ENCODE measurements at regions not wholly inside any gene's neighbourhood (a gene's known extent, or its start where the extent isn't known, plus 50 kb on each side); places are given as distances from the start of the nearest gene placed in this dataset.

DNA sequence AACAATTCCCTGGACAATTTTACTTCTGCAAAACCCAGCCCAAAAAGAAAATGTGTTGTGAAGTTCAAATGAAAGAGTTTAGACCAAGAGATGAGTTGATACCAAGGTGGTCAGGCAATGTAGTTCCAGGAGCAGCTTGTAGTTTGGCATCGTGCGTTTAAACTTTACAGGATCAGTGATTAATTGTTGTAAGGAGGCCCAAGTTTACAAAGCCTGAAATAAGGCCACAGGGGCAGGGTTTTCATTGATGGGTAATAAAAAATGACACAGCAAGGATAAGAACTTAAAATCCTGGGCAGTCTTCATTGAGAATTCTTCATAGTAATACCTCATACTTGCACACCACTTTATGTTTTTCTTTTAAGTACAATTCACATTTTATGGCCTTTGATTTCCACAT is 463.9 kb upstream of the HNRNPA3 start:
- no peaks in the 10 kb centered on the region for H3K9me3 ChIP-seq (replicated peaks)
- H3K36me3 ChIP-seq = no peaks in the 10 kb centered on the region
- H3K4me1 ChIP-seq (replicated peaks) = no peaks in the 10 kb centered on the region
- no peak overlapping the region for H3K27ac ChIP-seq
- no peak overlapping the region for H3K4me3 ChIP-seq
- DNase-seq (ENCODE audit: low read depth in 1 of 2, low spot score in 2 of 2) = no peak
- peaks cover 6% of the 10 kb centered on the region for H3K27me3 ChIP-seq (replicated peaks)

DNA sequence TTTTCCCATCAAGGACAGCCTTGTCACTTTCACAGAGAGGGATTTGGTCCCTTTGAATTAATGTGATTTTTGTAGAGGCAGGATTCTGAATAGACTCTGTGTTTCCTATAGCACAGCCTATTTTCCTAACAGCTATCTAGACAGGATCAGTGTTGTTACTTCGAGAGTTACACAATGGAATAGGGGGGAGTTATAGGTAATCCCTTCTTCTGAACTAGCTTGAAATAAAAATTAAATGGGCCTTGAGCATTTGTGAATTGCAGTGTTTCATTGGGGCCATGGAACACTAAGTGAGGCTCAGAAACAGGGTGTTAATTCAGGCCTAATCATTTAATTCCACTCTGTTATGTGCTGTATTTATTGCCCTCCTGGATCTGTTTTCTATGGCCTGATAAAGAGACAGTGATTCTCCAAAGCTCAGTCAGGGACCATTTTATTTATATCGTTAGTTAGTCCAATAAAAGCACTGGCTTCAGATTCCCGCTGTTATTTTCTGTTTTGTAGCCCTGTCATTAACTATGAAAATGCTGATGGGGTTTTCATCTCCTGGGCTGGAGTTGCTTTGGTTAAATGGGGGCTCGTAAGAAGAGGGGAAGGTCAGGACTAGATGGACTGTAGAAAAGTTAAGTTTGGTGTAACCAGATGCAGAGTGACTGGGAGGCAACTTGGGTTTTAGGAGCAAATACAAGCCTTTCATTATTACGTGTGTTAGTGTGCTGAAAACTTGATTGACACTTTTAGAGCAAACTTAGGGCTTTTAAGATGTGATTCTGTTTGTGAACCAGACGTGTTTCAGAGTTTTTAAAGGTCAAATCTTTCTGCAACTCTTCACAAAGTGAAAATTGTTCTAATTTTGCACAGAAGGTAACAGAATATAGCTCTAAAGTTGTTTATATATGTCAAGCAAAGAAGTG is 461.0 kb upstream of the HNRNPA3 start:
- Histone ChIP-seq H3K27me3 (replicated peaks) (peaks cover 8% of the 10 kb centered on the region), H3K4me3 (no peak overlapping the region), H3K9me3 (replicated peaks) (no peaks in the 10 kb centered on the region), H3K36me3 (no peaks in the 10 kb centered on the region), H3K27ac (no peak overlapping the region), H3K4me1 (replicated peaks) (no peaks in the 10 kb centered on the region)
- no peak for DNase-seq (ENCODE audit: low read depth in 1 of 2, low spot score in 2 of 2)

DNA sequence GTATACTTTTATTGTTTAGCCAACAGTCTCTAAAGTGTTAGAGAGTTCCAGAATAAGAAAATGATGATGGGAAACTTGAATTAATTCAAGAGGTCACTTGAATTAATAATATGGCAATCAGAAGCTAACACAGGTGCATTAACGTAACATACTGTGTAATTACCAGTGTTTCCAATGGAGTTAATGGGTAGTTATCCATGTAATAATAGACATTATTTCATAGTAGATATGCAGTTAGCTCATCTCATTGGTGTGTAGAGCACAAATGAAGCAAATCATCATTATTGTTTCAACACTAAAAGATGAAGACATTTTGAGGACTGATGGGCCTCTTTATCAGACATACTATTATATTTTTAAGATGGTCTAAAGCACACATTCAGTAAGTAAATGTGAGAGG is 460.3 kb upstream of the HNRNPA3 start:
- no peak for DNase-seq (ENCODE audit: low read depth in 1 of 2, low spot score in 2 of 2)
- peaks cover 8% of the 10 kb centered on the region for H3K27me3 ChIP-seq (replicated peaks)
- no peak overlapping the region for H3K4me3 ChIP-seq

DNA sequence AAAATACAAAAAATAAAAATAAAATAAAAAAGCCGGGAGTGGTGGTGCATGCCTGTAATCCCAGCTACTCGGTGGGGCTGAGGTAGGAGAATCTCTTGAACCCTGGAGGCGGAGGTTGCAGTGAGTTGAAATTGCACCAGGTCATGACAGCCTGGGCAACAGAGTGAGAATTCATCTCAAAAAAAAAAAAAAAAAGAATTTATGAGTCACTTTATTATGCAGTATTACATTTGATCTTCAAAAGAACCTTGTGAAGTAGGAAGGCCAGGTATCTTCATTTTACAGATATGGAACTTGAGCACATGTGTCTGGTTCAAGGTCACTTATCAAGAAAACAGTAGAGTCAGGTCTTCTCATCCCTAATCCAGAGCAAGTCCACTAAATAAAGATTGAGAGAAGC is 459.4 kb upstream of the HNRNPA3 start:
- Histone ChIP-seq H3K27me3 (replicated peaks) (peaks cover 8% of the 10 kb centered on the region), H3K4me3 (no peak overlapping the region), H3K9me3 (replicated peaks) (no peaks in the 10 kb centered on the region), H3K27ac (no peak overlapping the region), H3K36me3 (no peaks in the 10 kb centered on the region), H3K4me1 (replicated peaks) (no peaks in the 10 kb centered on the region)
- DNase-seq (ENCODE audit: low read depth in 1 of 2, low spot score in 2 of 2) = no peak

More for the DNA sequence above, 460.3 kb upstream of the HNRNPA3 start:
- no peaks in the 10 kb centered on the region for H3K9me3 ChIP-seq (replicated peaks)
- H3K4me1 ChIP-seq (replicated peaks) = no peaks in the 10 kb centered on the region
- no peaks in the 10 kb centered on the region for H3K36me3 ChIP-seq
- H3K27ac ChIP-seq = no peak overlapping the region

DNA sequence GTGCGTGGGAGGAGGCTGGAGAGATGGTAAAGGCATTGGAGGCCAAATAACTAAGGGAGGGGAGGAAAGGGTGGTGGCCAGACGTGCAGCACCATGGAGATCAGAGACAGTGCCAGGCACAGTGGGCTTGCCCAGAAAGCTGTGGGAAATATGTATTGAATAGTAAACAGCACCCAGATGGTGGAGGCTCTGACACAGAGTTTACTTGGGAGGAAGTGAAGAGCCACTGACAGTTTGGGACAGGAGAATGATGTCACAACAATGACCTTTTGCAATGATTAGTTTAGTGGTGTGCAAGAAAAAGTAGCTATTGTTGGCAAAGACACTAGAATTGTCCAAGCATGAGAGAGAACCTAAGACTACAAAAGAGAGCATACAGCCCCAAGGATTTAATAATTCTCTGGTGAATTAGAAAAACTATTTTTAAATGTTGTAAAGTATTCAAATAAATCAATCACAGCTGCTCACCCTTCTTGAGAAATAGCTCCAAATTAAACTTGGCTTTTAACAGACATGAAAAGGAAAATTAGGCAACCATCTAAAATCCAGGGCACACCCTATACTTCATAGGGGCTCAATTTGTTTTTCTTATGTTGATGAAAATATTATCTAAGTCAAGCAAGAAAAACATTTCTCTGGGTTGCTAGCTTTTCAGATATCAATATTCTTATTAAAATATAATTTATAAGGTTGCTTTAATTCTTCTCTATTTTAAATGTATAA is 458.7 kb upstream of the HNRNPA3 start:
- Histone ChIP-seq H3K9me3 (replicated peaks) (no peaks in the 10 kb centered on the region), H3K4me1 (replicated peaks) (no peaks in the 10 kb centered on the region), H3K27ac (no peak overlapping the region), H3K36me3 (no peaks in the 10 kb centered on the region), H3K27me3 (replicated peaks) (peaks cover 8% of the 10 kb centered on the region), H3K4me3 (no peak overlapping the region)
- DNase-seq (ENCODE audit: low read depth in 1 of 2, low spot score in 2 of 2) = no peak

DNA sequence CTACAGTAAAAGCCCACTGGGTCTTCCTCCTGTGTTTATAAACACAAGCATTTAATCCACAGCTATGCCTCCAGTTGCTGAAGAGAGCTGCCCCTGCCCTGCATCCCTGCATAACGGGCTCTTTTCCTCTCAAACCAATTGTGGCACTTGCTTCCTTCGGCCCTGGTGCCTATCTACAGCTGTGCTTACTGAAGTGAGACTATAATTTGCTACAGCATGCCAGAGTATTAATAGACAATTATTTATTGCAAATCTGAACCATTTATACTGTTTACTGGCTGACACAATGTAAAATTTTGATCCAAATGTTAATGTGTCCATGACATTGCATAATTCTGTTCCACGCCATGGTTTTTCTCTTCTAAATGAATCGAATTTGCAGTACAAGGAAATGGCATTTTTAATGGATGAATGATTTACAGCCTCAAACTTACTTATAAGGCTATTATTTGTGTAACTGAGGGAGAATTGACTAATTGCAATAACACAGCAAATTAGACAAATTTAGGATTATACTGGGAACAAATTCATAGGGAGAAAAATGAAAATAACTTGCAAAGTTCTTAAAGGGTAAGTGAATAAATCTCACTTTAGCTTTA is 457.0 kb upstream of the HNRNPA3 start:
- no peaks in the 10 kb centered on the region for H3K4me1 ChIP-seq (replicated peaks)
- H3K9me3 ChIP-seq (replicated peaks) = no peaks in the 10 kb centered on the region
- no peak for DNase-seq (ENCODE audit: low read depth in 1 of 2, low spot score in 2 of 2)
- no peak overlapping the region for H3K4me3 ChIP-seq
- H3K27me3 ChIP-seq (replicated peaks) = peaks cover 15% of the 10 kb centered on the region
- no peaks in the 10 kb centered on the region for H3K36me3 ChIP-seq
- H3K27ac ChIP-seq = no peak overlapping the region

DNA sequence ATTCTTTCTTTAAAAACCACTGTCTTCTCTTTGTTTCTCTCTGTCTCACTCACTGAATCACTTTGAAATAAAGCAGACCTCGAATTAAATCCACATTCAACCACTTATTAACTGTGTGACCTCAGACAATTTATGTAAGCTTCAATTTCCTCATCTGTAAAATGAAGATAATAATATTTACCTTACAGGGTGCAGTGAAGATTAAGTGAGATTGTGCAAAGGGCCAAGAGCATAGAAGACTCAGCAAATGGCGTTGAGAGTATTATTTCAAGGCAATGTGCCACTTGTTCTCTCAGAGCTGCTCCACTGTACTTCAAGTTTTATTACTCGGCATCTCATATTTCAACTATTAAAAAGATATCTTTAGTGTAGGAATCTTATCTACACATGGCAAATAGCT is 454.2 kb upstream of the HNRNPA3 start:
- Histone ChIP-seq H3K36me3 (no peaks in the 10 kb centered on the region), H3K4me1 (replicated peaks) (no peaks in the 10 kb centered on the region), H3K9me3 (replicated peaks) (no peaks in the 10 kb centered on the region), H3K27me3 (replicated peaks) (peaks cover 9% of the 10 kb centered on the region), H3K4me3 (no peak overlapping the region), H3K27ac (no peak overlapping the region)
- DNase-seq (ENCODE audit: low read depth in 1 of 2, low spot score in 2 of 2) = no peak

DNA sequence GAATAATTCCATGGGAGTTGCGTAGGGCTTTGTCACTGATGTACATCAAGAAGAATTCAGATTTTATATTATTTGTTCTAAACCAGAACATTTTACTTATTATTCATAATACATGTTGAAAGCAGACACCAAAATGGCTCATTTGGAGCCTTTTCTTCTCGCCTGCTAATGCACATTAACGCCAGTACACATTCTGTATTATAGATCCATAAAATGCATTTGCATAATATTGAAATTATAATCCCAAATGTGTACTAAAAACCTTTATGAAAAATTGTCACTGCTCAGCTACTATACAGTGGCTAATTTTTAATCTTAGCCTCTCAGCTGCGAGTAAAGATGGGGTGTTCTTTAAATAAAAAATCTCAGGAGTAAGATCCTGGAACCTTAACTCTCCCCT is 452.2 kb upstream of the HNRNPA3 start:
- Histone ChIP-seq H3K9me3 (replicated peaks) (no peaks in the 10 kb centered on the region), H3K36me3 (no peaks in the 10 kb centered on the region), H3K27ac (no peak overlapping the region), H3K27me3 (replicated peaks) (peaks cover 9% of the 10 kb centered on the region), H3K4me1 (replicated peaks) (no peaks in the 10 kb centered on the region), H3K4me3 (no peak overlapping the region)
- DNase-seq (ENCODE audit: low read depth in 1 of 2, low spot score in 2 of 2) = no peak

DNA sequence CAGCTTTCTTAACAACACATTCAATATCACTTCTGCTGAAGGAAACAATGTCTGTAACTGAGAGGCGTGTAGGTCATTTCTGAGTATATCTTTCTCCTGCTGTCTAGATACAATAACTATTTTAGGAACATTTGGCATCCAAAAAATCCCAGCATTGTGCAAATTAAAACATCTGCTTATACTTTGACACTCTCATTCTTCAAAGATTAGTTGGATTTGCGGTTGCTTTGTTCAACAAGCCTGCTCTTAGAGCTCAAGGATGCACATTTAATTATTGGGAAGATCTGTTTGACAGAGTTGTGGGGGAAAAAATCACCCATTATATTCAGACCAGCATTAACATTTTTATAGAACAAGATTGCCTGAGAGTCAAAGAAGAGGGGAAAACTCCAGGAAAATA is 449.5 kb upstream of the HNRNPA3 start:
- H3K4me3 ChIP-seq = no peak overlapping the region
- no peaks in the 10 kb centered on the region for H3K4me1 ChIP-seq (replicated peaks)
- H3K27me3 ChIP-seq (replicated peaks) = peaks cover 7% of the 10 kb centered on the region
- H3K9me3 ChIP-seq (replicated peaks) = no peaks in the 10 kb centered on the region
- no peak overlapping the region for H3K27ac ChIP-seq
- H3K36me3 ChIP-seq = no peaks in the 10 kb centered on the region
- no peak for DNase-seq (ENCODE audit: low read depth in 1 of 2, low spot score in 2 of 2)

DNA sequence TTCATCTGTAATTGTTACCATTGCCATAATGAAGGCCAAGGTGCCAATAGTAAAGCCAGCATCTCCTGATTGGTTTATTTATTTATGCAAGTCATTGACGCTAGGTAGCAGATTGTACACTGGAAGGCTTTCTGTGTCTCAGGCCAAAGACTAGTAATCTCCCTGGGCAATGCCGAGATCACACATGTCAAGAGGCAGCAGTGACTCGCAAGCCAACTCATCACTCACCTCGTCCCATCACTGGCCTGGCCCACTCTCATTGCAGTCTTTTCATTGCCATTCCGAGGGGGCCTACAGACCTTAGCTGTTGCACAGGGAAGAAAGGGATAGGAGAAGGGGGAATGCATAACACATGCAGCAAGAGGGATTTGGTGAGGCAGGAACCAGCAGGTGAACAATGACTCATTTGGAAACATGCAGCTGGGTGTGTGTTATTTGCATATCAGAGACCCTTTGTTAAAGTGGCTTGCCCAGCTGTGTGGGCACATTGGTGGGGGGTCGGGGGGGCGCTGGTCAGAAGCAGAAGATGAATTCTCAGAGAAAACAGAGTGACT is 448.7 kb upstream of the HNRNPA3 start:
- Histone ChIP-seq H3K27ac (no peak overlapping the region), H3K27me3 (replicated peaks) (peaks cover 7% of the 10 kb centered on the region), H3K9me3 (replicated peaks) (no peaks in the 10 kb centered on the region), H3K4me3 (no peak overlapping the region), H3K4me1 (replicated peaks) (no peaks in the 10 kb centered on the region), H3K36me3 (no peaks in the 10 kb centered on the region)
- no peak for DNase-seq (ENCODE audit: low read depth in 1 of 2, low spot score in 2 of 2)

DNA sequence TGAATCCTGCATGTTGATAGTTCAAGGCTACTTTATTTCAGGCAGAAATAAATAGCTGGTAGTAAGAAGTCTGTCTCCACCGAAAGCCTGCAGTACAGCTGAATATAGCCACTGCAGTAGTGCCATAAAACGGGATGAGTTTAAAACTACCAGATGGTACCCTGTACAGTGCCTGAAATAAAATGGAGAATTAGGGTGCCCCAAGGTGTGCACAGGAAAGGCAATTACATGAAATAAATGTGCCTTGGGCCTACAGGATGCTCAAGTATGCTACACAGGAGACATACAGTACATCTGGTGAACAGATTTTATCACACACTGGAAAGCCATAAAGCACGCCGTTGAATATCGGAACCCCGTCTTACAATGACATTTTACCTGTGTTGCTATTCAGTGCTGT is 447.7 kb upstream of the HNRNPA3 start:
- H3K9me3 ChIP-seq (replicated peaks) = no peaks in the 10 kb centered on the region
- no peaks in the 10 kb centered on the region; the same call in 1 of the 2 replicates for H3K27me3 ChIP-seq (replicated peaks)
- no peaks in the 10 kb centered on the region for H3K36me3 ChIP-seq
- no peak overlapping the region for H3K4me3 ChIP-seq
- DNase-seq (ENCODE audit: low read depth in 1 of 2, low spot score in 2 of 2) = no peak
- H3K27ac ChIP-seq = no peak overlapping the region
- no peaks in the 10 kb centered on the region for H3K4me1 ChIP-seq (replicated peaks)

DNA sequence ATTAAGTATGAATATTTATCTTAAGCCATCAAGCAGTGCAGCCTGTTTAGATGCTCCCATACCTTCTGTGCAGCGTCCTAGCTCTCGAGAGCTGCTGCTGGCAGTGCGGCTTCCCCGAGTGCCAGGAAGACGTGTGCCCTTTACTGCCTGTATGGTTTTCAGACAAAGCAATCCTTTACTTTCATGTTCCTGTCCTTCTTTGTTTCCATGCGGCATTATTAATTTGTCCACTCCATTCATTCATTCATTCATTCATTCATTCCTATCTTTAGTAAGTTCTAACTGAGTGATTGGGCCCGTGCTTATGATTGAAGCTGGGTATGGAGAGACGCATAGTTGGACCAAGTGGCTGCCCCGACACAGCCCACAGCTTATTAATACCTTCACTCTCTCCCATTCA is 446.6 kb upstream of the HNRNPA3 start:
- no peak for DNase-seq (ENCODE audit: low read depth in 1 of 2, low spot score in 2 of 2)
- Histone ChIP-seq H3K9me3 (replicated peaks) (no peaks in the 10 kb centered on the region), H3K4me3 (no peak overlapping the region), H3K4me1 (replicated peaks) (no peaks in the 10 kb centered on the region), H3K27me3 (replicated peaks) (no peaks in the 10 kb centered on the region; the same call in 1 of the 2 replicates), H3K36me3 (no peaks in the 10 kb centered on the region), H3K27ac (no peak overlapping the region)

DNA sequence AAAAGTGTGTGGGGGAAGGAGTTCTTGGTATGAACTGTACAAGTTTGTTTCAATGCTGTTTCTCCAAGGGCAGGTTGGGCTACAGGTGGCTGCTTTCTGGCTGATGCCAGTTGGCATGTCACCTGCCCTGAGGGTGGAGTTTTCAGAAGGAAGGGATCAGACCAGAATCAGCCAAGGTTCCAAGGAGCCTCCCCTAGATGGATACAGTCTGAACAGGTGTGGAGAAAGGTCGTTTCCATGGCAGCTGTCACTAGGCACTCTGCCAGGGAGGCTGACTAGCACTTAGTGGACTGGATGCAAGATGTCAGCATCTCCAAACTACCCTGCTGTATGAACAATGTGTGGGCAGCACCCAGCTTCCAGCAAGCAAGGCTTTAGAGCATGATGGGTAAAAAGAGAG is 444.4 kb upstream of the HNRNPA3 start:
- DNase-seq (ENCODE audit: low read depth in 1 of 2, low spot score in 2 of 2) = no peak
- H3K27me3 ChIP-seq (replicated peaks) = no peaks in the 10 kb centered on the region; the same call in 1 of the 2 replicates

DNA sequence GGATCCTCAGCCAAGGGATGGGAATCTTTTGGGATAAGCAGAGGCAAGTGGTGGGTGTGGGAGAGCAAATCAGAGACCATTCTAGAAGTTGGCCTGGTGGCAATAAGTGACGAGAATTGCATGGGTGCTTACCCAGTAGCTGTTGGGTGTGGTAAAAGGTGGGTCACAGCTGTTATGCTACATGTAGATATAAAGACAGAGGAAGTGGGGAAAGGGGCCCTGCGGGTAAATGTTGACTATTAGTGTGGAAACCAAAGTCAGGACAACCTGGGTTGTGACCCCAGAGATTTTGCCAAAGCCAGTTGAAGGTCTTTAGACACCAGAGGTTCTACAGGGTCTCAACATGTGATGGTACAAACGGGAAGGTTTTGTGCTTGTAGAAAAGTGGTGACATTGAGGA is 443.6 kb upstream of the HNRNPA3 start:
- no peak for DNase-seq (ENCODE audit: low read depth in 1 of 2, low spot score in 2 of 2)

More for the DNA sequence above, 444.4 kb upstream of the HNRNPA3 start:
- Histone ChIP-seq H3K4me1 (replicated peaks) (no peaks in the 10 kb centered on the region), H3K27ac (no peak overlapping the region), H3K4me3 (no peak overlapping the region), H3K36me3 (no peaks in the 10 kb centered on the region), H3K9me3 (replicated peaks) (no peaks in the 10 kb centered on the region)

More for the DNA sequence above, 443.6 kb upstream of the HNRNPA3 start:
- no peaks in the 10 kb centered on the region for H3K27me3 ChIP-seq (replicated peaks)
- no peaks in the 10 kb centered on the region for H3K36me3 ChIP-seq
- H3K4me1 ChIP-seq (replicated peaks) = no peaks in the 10 kb centered on the region
- no peak overlapping the region for H3K27ac ChIP-seq
- H3K4me3 ChIP-seq = no peak overlapping the region
- no peaks in the 10 kb centered on the region for H3K9me3 ChIP-seq (replicated peaks)

Measured in SJSA1 (cell line).